ENCODE measurements at regions not wholly inside any gene's neighbourhood (a gene's known extent, or its start where the extent isn't known, plus 50 kb on each side); places are given as distances from the start of the nearest gene placed in this dataset.

DNA sequence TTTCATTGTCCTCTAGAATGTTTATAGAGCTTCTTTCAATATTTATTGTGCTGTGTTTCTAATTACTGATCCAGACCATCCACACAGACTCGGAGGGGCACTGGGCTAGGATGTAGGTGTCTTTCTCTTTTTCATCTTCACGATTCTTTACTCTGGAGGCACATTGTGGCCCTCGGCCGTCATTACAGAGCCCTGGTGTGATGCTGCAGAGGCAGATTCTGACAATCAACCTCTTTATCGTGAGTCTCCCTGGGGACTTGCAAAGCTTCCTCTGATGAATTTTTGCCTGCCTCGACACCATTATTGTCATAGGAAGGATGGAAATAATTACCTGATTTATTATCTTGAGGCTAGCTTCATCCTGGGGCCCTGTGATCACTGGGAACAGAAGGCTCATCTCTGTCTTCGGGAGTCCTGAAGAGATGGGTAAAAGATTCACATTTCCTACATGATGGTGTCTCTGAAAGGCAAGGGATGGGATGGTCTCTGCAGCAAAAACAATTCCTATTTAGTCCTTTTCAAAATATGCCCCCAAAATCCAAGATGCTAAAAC, 89.4 kb downstream of the SEC16B start:
- Histone ChIP-seq H3K4me1 (ENCODE audit: control insufficient read depth in 4 of 4, insufficient read depth in 4 of 4, low read length in 3 of 4) (no peaks in the 10 kb centered on the region), H3K4me3 (ENCODE audit: low read depth in 1 of 3, low read length in 3 of 3) (no peak overlapping the region), H3K9me3 (ENCODE audit: control insufficient read depth in 4 of 4, low read length in 3 of 4) (no peaks in the 10 kb centered on the region), H3K27ac (ENCODE audit: low read depth in 1 of 2, low read length in 2 of 2) (no peak overlapping the region), H3K9ac (ENCODE audit: low read depth in 1 of 2, low read length in 2 of 2) (no peak overlapping the region), H3K27me3 (ENCODE audit: control insufficient read depth in 4 of 4, insufficient read depth in 4 of 4, low read length in 3 of 4) (no peaks in the 10 kb centered on the region), H3K36me3 (ENCODE audit: control insufficient read depth in 4 of 4, insufficient read depth in 3 of 4, low read depth in 1 of 4, low read length in 3 of 4) (no peaks in the 10 kb centered on the region)
- DNase-seq (ENCODE audit: low spot score): no peak
- 75% methylated on average over 7 of the region's 7 CpGs for whole genome bisulfite sequencing
- TF ChIP-seq NR2F2 (IDR thresholded peaks at IDR 0.05): no peak
- TF ChIP-seq, protein P1, sequence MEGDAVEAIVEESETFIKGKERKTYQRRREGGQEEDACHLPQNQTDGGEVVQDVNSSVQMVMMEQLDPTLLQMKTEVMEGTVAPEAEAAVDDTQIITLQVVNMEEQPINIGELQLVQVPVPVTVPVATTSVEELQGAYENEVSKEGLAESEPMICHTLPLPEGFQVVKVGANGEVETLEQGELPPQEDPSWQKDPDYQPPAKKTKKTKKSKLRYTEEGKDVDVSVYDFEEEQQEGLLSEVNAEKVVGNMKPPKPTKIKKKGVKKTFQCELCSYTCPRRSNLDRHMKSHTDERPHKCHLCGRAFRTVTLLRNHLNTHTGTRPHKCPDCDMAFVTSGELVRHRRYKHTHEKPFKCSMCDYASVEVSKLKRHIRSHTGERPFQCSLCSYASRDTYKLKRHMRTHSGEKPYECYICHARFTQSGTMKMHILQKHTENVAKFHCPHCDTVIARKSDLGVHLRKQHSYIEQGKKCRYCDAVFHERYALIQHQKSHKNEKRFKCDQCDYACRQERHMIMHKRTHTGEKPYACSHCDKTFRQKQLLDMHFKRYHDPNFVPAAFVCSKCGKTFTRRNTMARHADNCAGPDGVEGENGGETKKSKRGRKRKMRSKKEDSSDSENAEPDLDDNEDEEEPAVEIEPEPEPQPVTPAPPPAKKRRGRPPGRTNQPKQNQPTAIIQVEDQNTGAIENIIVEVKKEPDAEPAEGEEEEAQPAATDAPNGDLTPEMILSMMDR (IDR thresholded peaks at IDR 0.05; ENCODE audit: low read depth, low read length, missing input control): no peak
- TF ChIP-seq, protein P2, sequence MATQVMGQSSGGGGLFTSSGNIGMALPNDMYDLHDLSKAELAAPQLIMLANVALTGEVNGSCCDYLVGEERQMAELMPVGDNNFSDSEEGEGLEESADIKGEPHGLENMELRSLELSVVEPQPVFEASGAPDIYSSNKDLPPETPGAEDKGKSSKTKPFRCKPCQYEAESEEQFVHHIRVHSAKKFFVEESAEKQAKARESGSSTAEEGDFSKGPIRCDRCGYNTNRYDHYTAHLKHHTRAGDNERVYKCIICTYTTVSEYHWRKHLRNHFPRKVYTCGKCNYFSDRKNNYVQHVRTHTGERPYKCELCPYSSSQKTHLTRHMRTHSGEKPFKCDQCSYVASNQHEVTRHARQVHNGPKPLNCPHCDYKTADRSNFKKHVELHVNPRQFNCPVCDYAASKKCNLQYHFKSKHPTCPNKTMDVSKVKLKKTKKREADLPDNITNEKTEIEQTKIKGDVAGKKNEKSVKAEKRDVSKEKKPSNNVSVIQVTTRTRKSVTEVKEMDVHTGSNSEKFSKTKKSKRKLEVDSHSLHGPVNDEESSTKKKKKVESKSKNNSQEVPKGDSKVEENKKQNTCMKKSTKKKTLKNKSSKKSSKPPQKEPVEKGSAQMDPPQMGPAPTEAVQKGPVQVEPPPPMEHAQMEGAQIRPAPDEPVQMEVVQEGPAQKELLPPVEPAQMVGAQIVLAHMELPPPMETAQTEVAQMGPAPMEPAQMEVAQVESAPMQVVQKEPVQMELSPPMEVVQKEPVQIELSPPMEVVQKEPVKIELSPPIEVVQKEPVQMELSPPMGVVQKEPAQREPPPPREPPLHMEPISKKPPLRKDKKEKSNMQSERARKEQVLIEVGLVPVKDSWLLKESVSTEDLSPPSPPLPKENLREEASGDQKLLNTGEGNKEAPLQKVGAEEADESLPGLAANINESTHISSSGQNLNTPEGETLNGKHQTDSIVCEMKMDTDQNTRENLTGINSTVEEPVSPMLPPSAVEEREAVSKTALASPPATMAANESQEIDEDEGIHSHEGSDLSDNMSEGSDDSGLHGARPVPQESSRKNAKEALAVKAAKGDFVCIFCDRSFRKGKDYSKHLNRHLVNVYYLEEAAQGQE (IDR thresholded peaks at IDR 0.05): no peak
- TF ChIP-seq FOXA1 (IDR thresholded peaks at IDR 0.05): no peak
- TF ChIP-seq, protein P3, sequence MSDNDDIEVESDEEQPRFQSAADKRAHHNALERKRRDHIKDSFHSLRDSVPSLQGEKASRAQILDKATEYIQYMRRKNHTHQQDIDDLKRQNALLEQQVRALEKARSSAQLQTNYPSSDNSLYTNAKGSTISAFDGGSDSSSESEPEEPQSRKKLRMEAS (IDR thresholded peaks at IDR 0.05): no peak
- TF ChIP-seq FOXA2 (IDR thresholded peaks at IDR 0.05): no peak
- no peak for TF ChIP-seq HNF4G (IDR thresholded peaks at IDR 0.05)
- no peak for TF ChIP-seq GABPA (IDR thresholded peaks at IDR 0.05 in 1 of 2, conservative IDR thresholded peaks at IDR 0.05 in 1 of 2)
- no peak for TF ChIP-seq SP1 (IDR thresholded peaks at IDR 0.05)
- TF ChIP-seq EGR1 (IDR thresholded peaks at IDR 0.05; ENCODE audit: low read depth in 2 of 2): no peak
- TF ChIP-seq, protein P4, sequence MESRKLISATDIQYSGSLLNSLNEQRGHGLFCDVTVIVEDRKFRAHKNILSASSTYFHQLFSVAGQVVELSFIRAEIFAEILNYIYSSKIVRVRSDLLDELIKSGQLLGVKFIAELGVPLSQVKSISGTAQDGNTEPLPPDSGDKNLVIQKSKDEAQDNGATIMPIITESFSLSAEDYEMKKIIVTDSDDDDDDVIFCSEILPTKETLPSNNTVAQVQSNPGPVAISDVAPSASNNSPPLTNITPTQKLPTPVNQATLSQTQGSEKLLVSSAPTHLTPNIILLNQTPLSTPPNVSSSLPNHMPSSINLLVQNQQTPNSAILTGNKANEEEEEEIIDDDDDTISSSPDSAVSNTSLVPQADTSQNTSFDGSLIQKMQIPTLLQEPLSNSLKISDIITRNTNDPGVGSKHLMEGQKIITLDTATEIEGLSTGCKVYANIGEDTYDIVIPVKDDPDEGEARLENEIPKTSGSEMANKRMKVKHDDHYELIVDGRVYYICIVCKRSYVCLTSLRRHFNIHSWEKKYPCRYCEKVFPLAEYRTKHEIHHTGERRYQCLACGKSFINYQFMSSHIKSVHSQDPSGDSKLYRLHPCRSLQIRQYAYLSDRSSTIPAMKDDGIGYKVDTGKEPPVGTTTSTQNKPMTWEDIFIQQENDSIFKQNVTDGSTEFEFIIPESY (IDR thresholded peaks at IDR 0.05): no peak
- TF ChIP-seq YY1 (IDR thresholded peaks at IDR 0.05): no peak
- no peak for TF ChIP-seq RXRA (IDR thresholded peaks at IDR 0.05)

DNA sequence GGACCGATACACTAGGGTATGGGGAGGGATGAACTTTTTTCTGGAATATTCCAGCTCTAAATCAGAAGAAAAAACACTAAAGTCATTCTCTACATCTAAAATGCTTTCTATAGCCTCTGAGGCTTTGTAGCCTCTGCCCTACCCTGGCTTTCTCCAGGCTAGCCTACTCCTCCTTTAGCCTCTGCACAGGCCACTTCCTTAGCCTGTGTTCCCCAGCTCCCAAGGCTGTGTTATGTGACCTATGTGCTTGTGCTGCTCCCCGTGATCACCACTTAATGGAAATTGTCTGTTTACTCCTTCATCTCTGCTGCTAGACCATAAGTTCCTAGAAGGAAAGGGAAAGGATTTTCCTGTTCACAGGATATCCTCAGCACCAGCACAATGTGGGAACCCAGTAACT, 92.8 kb downstream of the SEC16B start:
- Histone ChIP-seq H3K4me3 (ENCODE audit: low read depth in 1 of 3, low read length in 3 of 3) (no peak overlapping the region), H3K27me3 (ENCODE audit: control insufficient read depth in 4 of 4, insufficient read depth in 4 of 4, low read length in 3 of 4) (no peaks in the 10 kb centered on the region), H3K4me1 (ENCODE audit: control insufficient read depth in 4 of 4, insufficient read depth in 4 of 4, low read length in 3 of 4) (peaks cover 2 to 11% (median 7%) of the 10 kb centered on the region in 4 donors), H3K27ac (ENCODE audit: low read depth in 1 of 2, low read length in 2 of 2) (no peak overlapping the region), H3K36me3 (ENCODE audit: control insufficient read depth in 4 of 4, insufficient read depth in 3 of 4, low read depth in 1 of 4, low read length in 3 of 4) (no peaks in the 10 kb centered on the region), H3K9me3 (ENCODE audit: control insufficient read depth in 4 of 4, low read length in 3 of 4) (no peaks in the 10 kb centered on the region), H3K9ac (ENCODE audit: low read depth in 1 of 2, low read length in 2 of 2) (no peak overlapping the region)
- DNase-seq (ENCODE audit: low spot score): no peak
- WGBS: 88% methylated on average over 2 of the region's 2 CpGs
- TF ChIP-seq RXRA (IDR thresholded peaks at IDR 0.05) (no peak), YY1 (IDR thresholded peaks at IDR 0.05) (no peak), SP1 (IDR thresholded peaks at IDR 0.05) (no peak), FOXA2 (IDR thresholded peaks at IDR 0.05) (no peak), RAD21 (IDR thresholded peaks at IDR 0.05) (no peak), TAF1 (conservative IDR thresholded peaks at IDR 0.05) (no peak)
- TF ChIP-seq, protein P4 (IDR thresholded peaks at IDR 0.05): no peak
- TF ChIP-seq, protein P5, sequence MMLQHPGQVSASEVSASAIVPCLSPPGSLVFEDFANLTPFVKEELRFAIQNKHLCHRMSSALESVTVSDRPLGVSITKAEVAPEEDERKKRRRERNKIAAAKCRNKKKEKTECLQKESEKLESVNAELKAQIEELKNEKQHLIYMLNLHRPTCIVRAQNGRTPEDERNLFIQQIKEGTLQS (IDR thresholded peaks at IDR 0.05): no peak
- TF ChIP-seq, protein P2 (IDR thresholded peaks at IDR 0.05): no peak
